ENCODE measurements at regions not wholly inside any gene's neighbourhood (a gene's known extent, or its start where the extent isn't known, plus 50 kb on each side); places are given as distances from the start of the nearest gene placed in this dataset.

DNA sequence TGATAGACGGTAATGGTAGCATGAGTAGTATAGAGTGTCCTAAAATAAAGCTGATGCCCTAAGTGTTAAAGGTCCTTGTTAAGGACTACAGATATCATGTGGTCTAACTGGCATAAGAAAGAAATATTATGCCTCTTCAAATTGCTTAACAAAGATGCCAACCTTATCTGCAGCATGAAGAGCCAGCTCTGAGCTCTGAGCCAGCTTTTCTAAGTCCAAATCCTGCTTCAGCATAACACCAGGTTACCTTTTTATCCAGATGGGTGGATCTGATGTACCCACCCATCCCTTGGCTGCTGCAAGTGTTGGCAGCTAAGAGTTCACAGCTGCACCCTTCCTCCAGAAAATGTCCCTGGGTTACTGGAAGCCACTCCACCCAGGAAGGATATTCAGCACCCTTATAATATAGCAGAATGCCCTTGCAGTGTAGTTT is 83.8 kb downstream of the TENT5A start:
- no peaks in the 10 kb centered on the region for H3K4me1 ChIP-seq (ENCODE audit: insufficient read depth)
- TF ChIP-seq EZH2 (IDR thresholded peaks at IDR 0.05; ENCODE audit: insufficient read depth, poor library complexity, severe bottlenecking) (no peak), EZH2phosphoT487 (IDR thresholded peaks at IDR 0.05; ENCODE audit: insufficient read depth, low read depth) (no peak)
- H4K20me1 ChIP-seq (ENCODE audit: insufficient read depth): no peaks in the 10 kb centered on the region
- WGBS, 2 experiments (ENCODE audit: low coverage in 1 of 2, low lambda C conversion rate in 2 of 2, missing lambda C conversion rate in 2 of 2): 78 to 92% methylated on average over 1 of the region's 1 CpG
- in situ Hi-C loops (cut with MboI): no loop called here
- no peaks in the 10 kb centered on the region for H3K36me3 ChIP-seq (ENCODE audit: low read depth)
- no peak overlapping the region for H3K27ac ChIP-seq
- H2AFZ ChIP-seq: no peak overlapping the region
- DNase-seq: no peak
- H3K9me3 ChIP-seq (ENCODE audit: low read depth): no peaks in the 10 kb centered on the region
- no peak overlapping the region for H3K4me3 ChIP-seq
- no peaks in the 10 kb centered on the region for H3K9me2 ChIP-seq (ENCODE audit: insufficient read depth)
- no peak overlapping the region for H3K9ac ChIP-seq
- no peaks in the 10 kb centered on the region for H3F3A ChIP-seq (ENCODE audit: insufficient read depth)
- no peaks in the 10 kb centered on the region for H3K79me2 ChIP-seq (ENCODE audit: insufficient read depth)
- no peaks in the 10 kb centered on the region for H3K27me3 ChIP-seq (replicated peaks; ENCODE audit: insufficient read depth)
- no peak overlapping the region for H3K4me2 ChIP-seq (ENCODE audit: unreplicated experiment)

DNA sequence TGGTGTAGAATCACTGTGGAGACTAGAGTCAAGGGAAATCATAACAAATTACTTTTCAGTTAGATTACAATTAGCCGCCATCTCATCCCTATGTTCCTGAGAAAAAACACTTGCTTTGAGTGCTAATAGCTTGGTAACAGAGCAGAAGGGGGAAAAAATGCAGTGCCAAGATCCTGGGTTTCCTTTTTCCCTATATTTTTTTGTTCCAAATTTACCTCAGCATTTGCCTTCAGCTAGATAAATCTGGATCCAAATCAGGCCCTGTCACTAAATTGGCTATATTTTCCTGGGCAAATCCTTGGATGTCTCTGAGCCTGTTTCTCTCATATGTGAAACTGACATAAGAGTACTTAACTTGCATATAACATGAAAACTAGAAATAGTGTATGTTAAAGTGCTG is 86.0 kb downstream of the TENT5A start:
- Histone ChIP-seq H3K27me3 (replicated peaks; ENCODE audit: insufficient read depth) (no peaks in the 10 kb centered on the region), H3K9me3 (ENCODE audit: low read depth) (no peaks in the 10 kb centered on the region), H3K27ac (no peak overlapping the region), H4K20me1 (ENCODE audit: insufficient read depth) (no peaks in the 10 kb centered on the region), H3K36me3 (ENCODE audit: low read depth) (no peaks in the 10 kb centered on the region), H3K9ac (no peak overlapping the region), H3K79me2 (ENCODE audit: insufficient read depth) (no peaks in the 10 kb centered on the region), H3F3A (ENCODE audit: insufficient read depth) (no peaks in the 10 kb centered on the region), H3K4me3 (no peak overlapping the region), H2AFZ (no peak overlapping the region), H3K9me2 (ENCODE audit: insufficient read depth) (no peaks in the 10 kb centered on the region), H3K4me2 (ENCODE audit: unreplicated experiment) (no peak overlapping the region), H3K4me1 (ENCODE audit: insufficient read depth) (no peaks in the 10 kb centered on the region)
- WGBS, 2 experiments (ENCODE audit: low coverage in 1 of 2, low lambda C conversion rate in 2 of 2, missing lambda C conversion rate in 2 of 2): 100% methylated on average over 1 of the region's 1 CpG
- in situ Hi-C loops (cut with MboI): no loop called here
- DNase-seq: no peak
- TF ChIP-seq EZH2 (IDR thresholded peaks at IDR 0.05; ENCODE audit: insufficient read depth, poor library complexity, severe bottlenecking) (no peak), EZH2phosphoT487 (IDR thresholded peaks at IDR 0.05; ENCODE audit: insufficient read depth, low read depth) (no peak)

DNA sequence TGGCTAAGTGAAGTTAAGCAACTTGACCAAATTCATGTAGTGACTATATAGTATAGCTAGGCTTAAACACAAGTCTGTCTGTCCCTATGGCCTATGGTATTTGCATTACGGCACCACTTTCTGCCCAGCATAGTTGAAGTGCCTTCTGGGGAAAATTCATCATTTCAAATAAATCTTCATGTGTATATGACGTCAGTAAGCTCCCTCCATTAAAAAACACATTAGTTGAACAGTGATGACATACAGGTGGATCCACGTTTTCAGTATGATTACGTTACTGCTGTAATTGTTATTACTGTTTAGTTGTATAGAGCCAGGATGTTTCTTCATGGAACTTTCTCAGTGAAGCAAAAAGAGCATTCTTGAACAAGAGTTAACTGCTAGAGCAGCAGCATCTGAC is 96.2 kb downstream of the TENT5A start:
- H3K9ac ChIP-seq: no peak overlapping the region
- no peaks in the 10 kb centered on the region for H3K79me2 ChIP-seq (ENCODE audit: insufficient read depth)
- DNase-seq: no peak
- H4K20me1 ChIP-seq (ENCODE audit: insufficient read depth): no peaks in the 10 kb centered on the region
- H3K9me3 ChIP-seq (ENCODE audit: low read depth): no peaks in the 10 kb centered on the region
- no peak overlapping the region for H3K27ac ChIP-seq
- H3F3A ChIP-seq (ENCODE audit: insufficient read depth): no peaks in the 10 kb centered on the region
- in situ Hi-C loops (cut with MboI): no loop called here
- H3K27me3 ChIP-seq (replicated peaks; ENCODE audit: insufficient read depth): no peaks in the 10 kb centered on the region
- H3K4me3 ChIP-seq: no peak overlapping the region
- 91 to 96% methylated on average over 4 of the region's 4 CpGs for WGBS, 2 experiments (ENCODE audit: low coverage in 1 of 2, low lambda C conversion rate in 2 of 2, missing lambda C conversion rate in 2 of 2)
- no peaks in the 10 kb centered on the region for H3K4me1 ChIP-seq (ENCODE audit: insufficient read depth)
- no peak overlapping the region for H2AFZ ChIP-seq
- no peaks in the 10 kb centered on the region for H3K36me3 ChIP-seq (ENCODE audit: low read depth)
- no peak overlapping the region for H3K4me2 ChIP-seq (ENCODE audit: unreplicated experiment)
- 0 out of 2 replicates have a peak, but pooled peaks cover 5% of the 10 kb centered on the region for H3K9me2 ChIP-seq (ENCODE audit: insufficient read depth)
- no peak for TF ChIP-seq EZH2phosphoT487 (IDR thresholded peaks at IDR 0.05; ENCODE audit: insufficient read depth, low read depth)
- no peak for TF ChIP-seq EZH2 (IDR thresholded peaks at IDR 0.05; ENCODE audit: insufficient read depth, poor library complexity, severe bottlenecking)

DNA sequence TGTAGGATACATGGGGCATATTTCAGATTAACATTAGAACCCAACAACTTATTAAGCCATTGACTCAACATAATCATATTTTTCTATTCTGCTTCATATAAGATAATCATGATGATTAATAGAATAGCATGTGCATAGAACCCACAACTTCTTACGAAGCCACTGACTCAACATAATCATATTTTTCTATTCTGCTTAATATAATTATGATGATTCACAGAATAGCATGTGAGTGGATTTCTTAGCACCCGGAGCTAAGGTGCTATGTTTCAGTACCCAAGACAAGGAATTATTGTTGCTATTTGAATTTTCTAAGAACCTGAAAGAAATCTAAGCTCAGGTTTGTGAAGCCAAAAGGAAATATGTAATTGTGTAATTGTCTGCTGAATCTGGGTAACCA is 96.8 kb downstream of the TENT5A start:
- no peaks in the 10 kb centered on the region for H3F3A ChIP-seq (ENCODE audit: insufficient read depth)
- no peak for DNase-seq
- WGBS, 2 experiments (ENCODE audit: low coverage in 1 of 2, low lambda C conversion rate in 2 of 2, missing lambda C conversion rate in 2 of 2): 94 to 95% methylated on average over 2 of the region's 2 CpGs
- H3K9me2 ChIP-seq (ENCODE audit: insufficient read depth): 0 out of 2 replicates have a peak, but pooled peaks cover 5% of the 10 kb centered on the region
- in situ Hi-C loops (cut with MboI): no loop called here
- no peak overlapping the region for H3K4me2 ChIP-seq (ENCODE audit: unreplicated experiment)
- H3K9ac ChIP-seq: no peak overlapping the region
- H3K27me3 ChIP-seq (replicated peaks; ENCODE audit: insufficient read depth): no peaks in the 10 kb centered on the region
- H3K9me3 ChIP-seq (ENCODE audit: low read depth): no peaks in the 10 kb centered on the region
- no peaks in the 10 kb centered on the region for H4K20me1 ChIP-seq (ENCODE audit: insufficient read depth)
- TF ChIP-seq EZH2 (IDR thresholded peaks at IDR 0.05; ENCODE audit: insufficient read depth, poor library complexity, severe bottlenecking): no peak
- TF ChIP-seq EZH2phosphoT487 (IDR thresholded peaks at IDR 0.05; ENCODE audit: insufficient read depth, low read depth): no peak
- H3K27ac ChIP-seq: no peak overlapping the region
- no peak overlapping the region for H3K4me3 ChIP-seq
- H3K4me1 ChIP-seq (ENCODE audit: insufficient read depth): no peaks in the 10 kb centered on the region
- H3K79me2 ChIP-seq (ENCODE audit: insufficient read depth): no peaks in the 10 kb centered on the region
- H2AFZ ChIP-seq: no peak overlapping the region
- no peaks in the 10 kb centered on the region for H3K36me3 ChIP-seq (ENCODE audit: low read depth)

DNA sequence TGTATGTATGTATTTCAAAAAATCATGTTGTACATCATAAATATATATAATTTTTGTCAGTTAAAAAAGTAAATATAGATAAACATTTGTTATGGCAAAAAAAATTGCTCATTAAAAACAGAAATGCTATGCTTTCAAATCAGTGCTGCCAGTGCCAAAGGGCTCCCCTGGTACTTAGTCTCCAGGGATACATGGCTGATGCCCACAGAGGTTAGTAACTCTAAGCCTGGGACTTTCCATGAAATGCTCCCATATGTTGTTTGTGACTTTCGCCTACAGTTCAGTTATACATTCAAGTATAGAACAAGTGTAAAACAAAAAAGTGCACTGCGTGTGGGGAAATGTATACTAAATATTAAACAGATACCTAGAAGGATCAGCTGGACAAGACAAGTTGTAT is 104.0 kb downstream of the TENT5A start:
- in situ Hi-C loops (cut with MboI): no loop called here
- H3K9me2 ChIP-seq (ENCODE audit: insufficient read depth): 0 out of 2 replicates have a peak, but pooled peaks cover 5% of the 10 kb centered on the region
- WGBS, 2 experiments (ENCODE audit: low coverage in 1 of 2, low lambda C conversion rate in 2 of 2, missing lambda C conversion rate in 2 of 2): 96 to 99% methylated on average over 2 of the region's 2 CpGs

More for the DNA sequence above, 104.0 kb downstream of the TENT5A start:
- H3K36me3 ChIP-seq (ENCODE audit: low read depth): no peaks in the 10 kb centered on the region
- H3K4me1 ChIP-seq (ENCODE audit: insufficient read depth): no peaks in the 10 kb centered on the region
- no peak overlapping the region for H3K9ac ChIP-seq
- no peak for DNase-seq
- H3K4me2 ChIP-seq (ENCODE audit: unreplicated experiment): no peak overlapping the region
- no peaks in the 10 kb centered on the region for H3K79me2 ChIP-seq (ENCODE audit: insufficient read depth)
- H3K9me3 ChIP-seq (ENCODE audit: low read depth): no peaks in the 10 kb centered on the region
- no peaks in the 10 kb centered on the region for H4K20me1 ChIP-seq (ENCODE audit: insufficient read depth)
- no peak overlapping the region for H3K4me3 ChIP-seq
- no peak overlapping the region for H2AFZ ChIP-seq
- H3F3A ChIP-seq (ENCODE audit: insufficient read depth): no peaks in the 10 kb centered on the region
- TF ChIP-seq EZH2phosphoT487 (IDR thresholded peaks at IDR 0.05; ENCODE audit: insufficient read depth, low read depth) (no peak), EZH2 (IDR thresholded peaks at IDR 0.05; ENCODE audit: insufficient read depth, poor library complexity, severe bottlenecking) (no peak)
- H3K27me3 ChIP-seq (replicated peaks; ENCODE audit: insufficient read depth): no peaks in the 10 kb centered on the region
- no peak overlapping the region for H3K27ac ChIP-seq

Measured in GM23248 (cell line).